Breast epithelium (tissue), 4 donors: ENCODE measurements at regions not wholly inside any gene's neighbourhood (a gene's known extent, or its start where the extent isn't known, plus 50 kb on each side); places are given as distances from the start of the nearest gene placed in this dataset.

Experiments used
- DNase-seq, 2 donors: peaks; one replicate each; pipeline ENCODE4 v3.0.0-alpha.2; 2019; ENCODE audit warnings: low spot score in 2 of 2
- H3K27ac ChIP-seq, 2 donors: fragments of 200-600 bp; sonication (generic) in 1 of 2; one replicate each; pipeline ENCODE4 v1.5.1; 2016 to 2019; ENCODE audit warnings: mild to moderate bottlenecking in 1 of 2
- H3K27me3 ChIP-seq, 2 donors: fragments of 200-600 bp; sonication (generic) in 1 of 2; one replicate each; pipeline versions ENCODE4 v1.5.1 to v1.6.0; 2017 to 2019; ENCODE audit warnings: control low read depth in 1 of 2, mild to moderate bottlenecking in 1 of 2
- H3K36me3 ChIP-seq: fragments of 200-600 bp; one replicate; pipeline ENCODE4 v1.5.1; 2019
- H3K4me1 ChIP-seq, 2 donors: fragments of 200-600 bp; sonication (generic); one replicate each; pipeline ENCODE4 v1.5.1; 2016 to 2019; ENCODE audit warnings: control low read depth in 1 of 2
- H3K4me3 ChIP-seq, 3 donors: fragments of 200-600 bp; sonication (generic); 1 replicate in 2 of 3; 2 replicates in 1 of 3; pipeline ENCODE4 v1.5.1; 2016 to 2019; ENCODE audit warnings: mild to moderate bottlenecking in 3 of 3, moderate library complexity in 2 of 3
- H3K9me3 ChIP-seq, 2 donors: fragments of 200-600 bp; sonication (generic) in 1 of 2; one replicate each; pipeline ENCODE4 v1.5.1; 2016 to 2019; ENCODE audit warnings: control low read depth in 1 of 2
- POLR2A ChIP-seq: fragments of 450-650 bp; IDR thresholded peaks from one replicate; pipeline ENCODE4 v1.6.1; 2016; ENCODE audit warnings: antibody characterized with exemption, mild to moderate bottlenecking, moderate library complexity
- POLR2AphosphoS5 ChIP-seq, 3 donors: sonication (generic); formaldehyde crosslinking; IDR thresholded peaks; one replicate each; pipeline ENCODE4 v1.6.1; 2017; ENCODE audit warnings: antibody characterized with exemption in 3 of 3
- intact Hi-C: fragments of 100-400 bp; cut with DNase I; formaldehyde crosslinking; loops from one replicate; pipeline ENCODE4 v1.15.1; 2023; ENCODE audit warnings: low total_unique reads
- TF ChIP-seq, protein P1 (sequence below), 3 donors: fragments of 450-650 bp; IDR thresholded peaks; one replicate each; pipeline ENCODE4 v1.5.1; 2016 to 2017; ENCODE audit warnings: antibody characterized with exemption in 3 of 3, mild to moderate bottlenecking in 3 of 3, moderate library complexity in 3 of 3

DNA sequence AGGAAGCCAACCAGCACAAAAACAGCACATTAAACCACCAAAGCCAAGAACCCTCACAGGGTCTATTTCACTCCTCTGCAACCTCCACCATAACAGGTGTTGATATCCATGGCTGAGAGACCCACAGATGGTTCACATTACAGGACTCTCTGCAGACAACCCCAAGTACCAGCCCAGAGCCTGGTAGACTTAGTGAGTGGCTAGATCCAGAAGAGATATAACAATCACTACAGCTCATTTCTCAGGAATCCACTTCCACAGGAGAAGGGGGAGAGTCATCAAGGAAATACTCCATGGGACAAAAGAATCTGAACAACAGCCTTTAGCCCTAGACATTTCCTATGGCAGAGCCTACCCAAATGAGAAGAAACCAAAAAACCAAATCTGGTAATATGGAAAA is 168.1 kb upstream of the CD96 start:
- Histone ChIP-seq H3K4me1 (no peaks in the 10 kb centered on the region), H3K9me3 (peaks cover 10 to 44% of the 10 kb centered on the region in 2 donors), H3K36me3 (no peaks in the 10 kb centered on the region), H3K4me3 (no peak overlapping the region), H3K27ac (no peak overlapping the region), H3K27me3 (no peaks in the 10 kb centered on the region)
- intact Hi-C loops: no loop called here
- TF ChIP-seq POLR2A (no peak), POLR2AphosphoS5 (IDR thresholded peaks at IDR 0.05) (no peak)
- TF ChIP-seq, protein P1, sequence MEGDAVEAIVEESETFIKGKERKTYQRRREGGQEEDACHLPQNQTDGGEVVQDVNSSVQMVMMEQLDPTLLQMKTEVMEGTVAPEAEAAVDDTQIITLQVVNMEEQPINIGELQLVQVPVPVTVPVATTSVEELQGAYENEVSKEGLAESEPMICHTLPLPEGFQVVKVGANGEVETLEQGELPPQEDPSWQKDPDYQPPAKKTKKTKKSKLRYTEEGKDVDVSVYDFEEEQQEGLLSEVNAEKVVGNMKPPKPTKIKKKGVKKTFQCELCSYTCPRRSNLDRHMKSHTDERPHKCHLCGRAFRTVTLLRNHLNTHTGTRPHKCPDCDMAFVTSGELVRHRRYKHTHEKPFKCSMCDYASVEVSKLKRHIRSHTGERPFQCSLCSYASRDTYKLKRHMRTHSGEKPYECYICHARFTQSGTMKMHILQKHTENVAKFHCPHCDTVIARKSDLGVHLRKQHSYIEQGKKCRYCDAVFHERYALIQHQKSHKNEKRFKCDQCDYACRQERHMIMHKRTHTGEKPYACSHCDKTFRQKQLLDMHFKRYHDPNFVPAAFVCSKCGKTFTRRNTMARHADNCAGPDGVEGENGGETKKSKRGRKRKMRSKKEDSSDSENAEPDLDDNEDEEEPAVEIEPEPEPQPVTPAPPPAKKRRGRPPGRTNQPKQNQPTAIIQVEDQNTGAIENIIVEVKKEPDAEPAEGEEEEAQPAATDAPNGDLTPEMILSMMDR (IDR thresholded peaks at IDR 0.05): no peak
- no peak for DNase-seq

DNA sequence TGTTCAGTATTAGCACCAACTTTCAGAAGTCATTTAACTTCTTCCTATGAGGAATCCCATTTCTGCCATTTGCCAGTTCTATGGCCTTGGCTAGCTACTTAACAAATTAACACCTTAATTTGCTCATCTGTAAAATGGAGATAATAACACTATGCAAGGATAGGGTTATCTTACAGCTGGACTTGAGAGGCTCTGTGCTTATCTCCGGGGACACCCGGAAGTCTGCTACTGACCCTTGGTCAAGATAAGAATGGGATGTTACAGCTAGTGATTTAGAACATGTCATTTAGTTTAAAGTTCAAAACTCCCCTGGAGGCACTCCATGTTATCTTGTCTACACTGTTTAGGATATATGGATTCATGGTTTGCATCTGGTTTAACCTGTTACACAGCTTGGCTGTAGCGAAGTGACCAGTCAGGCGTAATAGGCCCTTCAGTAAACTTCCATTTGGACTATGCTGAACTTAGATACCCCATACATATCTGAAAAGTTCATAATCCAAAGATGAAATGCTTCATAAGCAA is 156.0 kb upstream of the CD96 start:
- no peak overlapping the region for H3K4me3 ChIP-seq
- no peak overlapping the region for H3K27ac ChIP-seq
- no peaks in the 10 kb centered on the region for H3K9me3 ChIP-seq
- H3K27me3 ChIP-seq: no peaks in the 10 kb centered on the region
- intact Hi-C loops: loop anchor here (5.0 kb wide), 1 partner anchor 101 kb away; no protein-coding TSS in a partner anchor
- no peaks in the 10 kb centered on the region for H3K4me1 ChIP-seq
- no peaks in the 10 kb centered on the region for H3K36me3 ChIP-seq
- no peak for DNase-seq
- TF ChIP-seq POLR2AphosphoS5 (IDR thresholded peaks at IDR 0.05): no peak
- TF ChIP-seq, protein P1 (IDR thresholded peaks at IDR 0.05): no peak
- no peak for TF ChIP-seq POLR2A

DNA sequence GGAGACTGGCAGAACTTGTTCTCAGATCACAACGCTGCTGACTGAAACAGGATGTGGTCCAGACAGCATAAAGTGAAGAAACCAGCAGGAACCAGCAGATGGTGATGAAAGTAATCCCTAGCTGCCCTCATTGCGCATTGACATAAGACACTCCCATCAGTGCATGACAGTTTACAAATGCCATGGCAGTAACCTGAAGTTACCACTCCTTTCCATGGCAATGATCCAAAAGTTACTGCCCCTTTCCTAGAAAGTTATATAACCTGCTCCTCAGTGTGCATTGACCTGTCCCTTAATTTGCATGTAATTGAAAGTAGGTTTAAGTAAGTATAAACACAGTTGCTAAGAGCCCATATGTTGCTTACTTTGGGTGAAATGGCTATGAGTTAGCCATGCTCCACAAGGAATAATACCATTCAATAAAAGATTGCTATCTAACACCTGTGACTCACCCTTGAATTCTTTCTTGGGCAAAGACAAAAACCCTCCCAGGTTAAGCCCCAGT is 149.1 kb upstream of the CD96 start:
- no peaks in the 10 kb centered on the region for H3K27me3 ChIP-seq
- H3K9me3 ChIP-seq: peaks cover 0 to 15% of the 10 kb centered on the region in 2 donors
- H3K27ac ChIP-seq: no peak overlapping the region
- DNase-seq: no peak
- TF ChIP-seq, protein P1 (IDR thresholded peaks at IDR 0.05): no peak
- no peak for TF ChIP-seq POLR2A
- no peak for TF ChIP-seq POLR2AphosphoS5 (IDR thresholded peaks at IDR 0.05)
- H3K4me1 ChIP-seq: no peaks in the 10 kb centered on the region
- H3K4me3 ChIP-seq: no peak overlapping the region
- H3K36me3 ChIP-seq: no peaks in the 10 kb centered on the region
- intact Hi-C loops: no loop called here

DNA sequence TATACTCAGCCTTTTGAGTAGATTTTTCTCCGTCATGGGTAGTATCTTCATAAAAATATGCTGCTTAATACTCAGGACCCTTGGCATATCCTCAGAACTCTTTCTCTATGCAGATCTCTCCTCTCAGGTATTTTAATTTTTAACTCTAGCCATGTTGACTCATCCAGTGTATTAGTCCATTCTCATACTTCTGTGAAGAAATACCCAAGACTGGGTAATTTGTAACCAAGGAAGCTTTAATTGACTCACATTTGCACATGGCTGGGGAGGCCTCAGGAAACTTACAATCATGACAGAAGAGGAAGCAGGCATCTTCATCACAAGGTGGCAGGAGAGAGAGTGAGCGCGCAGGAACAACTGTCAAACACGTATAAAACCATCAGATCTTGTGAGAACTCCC is 129.3 kb upstream of the CD96 start:
- Histone ChIP-seq H3K4me1 (no peaks in the 10 kb centered on the region), H3K36me3 (no peaks in the 10 kb centered on the region), H3K9me3 (no peaks in the 10 kb centered on the region), H3K27ac (no peak overlapping the region), H3K27me3 (no peaks in the 10 kb centered on the region), H3K4me3 (no peak overlapping the region)
- DNase-seq: no peak
- TF ChIP-seq POLR2AphosphoS5 (IDR thresholded peaks at IDR 0.05): no peak
- TF ChIP-seq POLR2A: no peak
- TF ChIP-seq, protein P1 (IDR thresholded peaks at IDR 0.05): no peak
- intact Hi-C loops: no loop called here

DNA sequence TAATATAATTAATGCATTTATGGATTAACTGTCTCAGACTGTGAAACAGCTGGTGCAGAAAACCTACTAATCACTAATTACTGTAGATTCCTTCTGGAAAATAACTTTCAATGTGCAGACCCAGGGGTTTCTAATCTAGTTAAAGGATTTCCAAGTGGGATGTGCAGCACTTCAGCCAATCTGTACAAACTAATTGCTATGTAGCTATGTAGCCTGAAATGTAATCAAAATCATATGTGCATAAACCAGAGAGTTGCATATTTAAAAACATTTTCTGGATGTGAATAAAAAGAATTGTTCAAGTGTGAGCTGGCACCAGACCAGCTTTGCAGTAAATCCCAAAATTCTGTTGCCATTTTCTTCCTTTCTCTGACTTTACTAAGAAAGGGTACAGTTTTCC is 127.5 kb upstream of the CD96 start:
- Histone ChIP-seq H3K27ac (no peak overlapping the region), H3K36me3 (no peaks in the 10 kb centered on the region), H3K9me3 (no peaks in the 10 kb centered on the region), H3K27me3 (no peaks in the 10 kb centered on the region), H3K4me1 (no peaks in the 10 kb centered on the region), H3K4me3 (no peak overlapping the region)
- no peak for DNase-seq
- TF ChIP-seq POLR2A (no peak), POLR2AphosphoS5 (IDR thresholded peaks at IDR 0.05) (no peak)
- TF ChIP-seq, protein P1 (IDR thresholded peaks at IDR 0.05): no peak
- intact Hi-C loops: no loop called here
